ENCODE measurements at regions not wholly inside any gene's neighbourhood (a gene's known extent, or its start where the extent isn't known, plus 50 kb on each side); places are given as distances from the start of the nearest gene placed in this dataset.

DNA sequence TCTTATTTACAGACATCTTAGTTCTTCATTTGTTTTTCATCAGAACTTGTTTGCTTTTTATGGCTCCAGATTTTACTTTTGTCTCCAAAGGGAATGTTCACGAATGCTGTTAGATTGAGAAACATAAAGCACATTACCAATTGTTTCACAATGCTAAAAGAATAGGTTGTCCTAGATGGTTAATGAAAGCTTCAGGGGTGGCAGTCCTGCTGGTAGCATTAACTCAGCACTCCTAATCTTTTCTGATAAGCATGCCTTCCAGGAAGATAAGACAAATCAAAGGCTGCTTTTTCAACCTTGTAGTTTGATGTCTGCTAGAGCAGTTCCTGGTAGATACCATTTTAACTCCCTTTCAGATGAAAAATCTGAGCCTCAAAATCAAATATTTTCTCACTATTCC lies 619.4 kb downstream of the PYDC2 start:
- no peaks in the 10 kb centered on the region for H3K36me3 Mint-ChIP-seq (ENCODE audit: low read depth, unreplicated experiment)
- Histone ChIP-seq H3K9ac (ENCODE audit: low read length) (no peak overlapping the region), H2AFZ (ENCODE audit: low read depth, low read length) (no peak overlapping the region), H3K4me1 (ENCODE audit: insufficient read depth, low read length) (no peaks in the 10 kb centered on the region), H3K4me2 (ENCODE audit: low read length) (no peak overlapping the region), H3K27me3 (ENCODE audit: insufficient read depth, low read length) (no peaks in the 10 kb centered on the region), H3K79me2 (ENCODE audit: insufficient read depth, low read length) (no peaks in the 10 kb centered on the region), H3K27ac (ENCODE audit: low read depth, low read length) (no peak overlapping the region), H3K9me3 (ENCODE audit: insufficient read depth, low read depth, low read length) (no peaks in the 10 kb centered on the region), H4K20me1 (ENCODE audit: insufficient read depth, low read length) (no peaks in the 10 kb centered on the region), H3K36me3 (ENCODE audit: insufficient read depth, low read length) (no peaks in the 10 kb centered on the region), H3K4me3 (ENCODE audit: insufficient read depth, low read depth, low read length) (no peak overlapping the region)
- H3K9me3 Mint-ChIP-seq (ENCODE audit: unreplicated experiment): no peaks in the 10 kb centered on the region
- peaks cover 3% of the 10 kb centered on the region for H3K4me1 Mint-ChIP-seq (ENCODE audit: low read depth, unreplicated experiment)
- DNase-seq (ENCODE audit: low read depth): no peak
- no peak for TF ChIP-seq EZH2 (IDR thresholded peaks at IDR 0.05; ENCODE audit: insufficient read depth, low read length)
- no peak for TF ChIP-seq CTCF (IDR thresholded peaks at IDR 0.05; ENCODE audit: insufficient read depth, low read depth, low read length)
- no peak overlapping the region for H3K4me3 Mint-ChIP-seq (ENCODE audit: unreplicated experiment)
- no peaks in the 10 kb centered on the region for H3K27me3 Mint-ChIP-seq (ENCODE audit: low read depth, unreplicated experiment)
- H3K27ac Mint-ChIP-seq (ENCODE audit: unreplicated experiment): no peak overlapping the region
- FAIRE-seq: no peak

GRCh38 chr3:192082730-192083660 lies 622.0 kb downstream of the PYDC2 start:
- FAIRE-seq (no peak), DNase-seq (ENCODE audit: low read depth) (no peak)
- H3K36me3 Mint-ChIP-seq (ENCODE audit: low read depth, unreplicated experiment): no peaks in the 10 kb centered on the region
- H3K9me3 ChIP-seq (ENCODE audit: insufficient read depth, low read depth, low read length): no peaks in the 10 kb centered on the region
- H3K36me3 ChIP-seq (ENCODE audit: insufficient read depth, low read length): no peaks in the 10 kb centered on the region
- no peaks in the 10 kb centered on the region for H3K79me2 ChIP-seq (ENCODE audit: insufficient read depth, low read length)
- no peaks in the 10 kb centered on the region for H3K9me3 Mint-ChIP-seq (ENCODE audit: unreplicated experiment)
- H3K4me2 ChIP-seq (ENCODE audit: low read length): no peak overlapping the region
- no peaks in the 10 kb centered on the region for H3K4me1 ChIP-seq (ENCODE audit: insufficient read depth, low read length)
- no peaks in the 10 kb centered on the region for H3K27me3 Mint-ChIP-seq (ENCODE audit: low read depth, unreplicated experiment)
- H3K4me3 ChIP-seq (ENCODE audit: insufficient read depth, low read depth, low read length): no peak overlapping the region
- no peak overlapping the region for H2AFZ ChIP-seq (ENCODE audit: low read depth, low read length)
- H3K9ac ChIP-seq (ENCODE audit: low read length): no peak overlapping the region
- no peaks in the 10 kb centered on the region for H3K27me3 ChIP-seq (ENCODE audit: insufficient read depth, low read length)
- no peak overlapping the region for H3K27ac ChIP-seq (ENCODE audit: low read depth, low read length)
- TF ChIP-seq CTCF (IDR thresholded peaks at IDR 0.05; ENCODE audit: insufficient read depth, low read depth, low read length) (no peak), EZH2 (IDR thresholded peaks at IDR 0.05; ENCODE audit: insufficient read depth, low read length) (no peak)
- no peaks in the 10 kb centered on the region for H4K20me1 ChIP-seq (ENCODE audit: insufficient read depth, low read length)
- no peak overlapping the region for H3K27ac Mint-ChIP-seq (ENCODE audit: unreplicated experiment)
- no peak overlapping the region for H3K4me3 Mint-ChIP-seq (ENCODE audit: unreplicated experiment)
- H3K4me1 Mint-ChIP-seq (ENCODE audit: low read depth, unreplicated experiment): peaks cover 12% of the 10 kb centered on the region
